GM12878 (cell line): ENCODE measurements at regions not wholly inside any gene's neighbourhood (a gene's known extent, or its start where the extent isn't known, plus 50 kb on each side); places are given as distances from the start of the nearest gene placed in this dataset.

Source experiments
- KLF5 ChIP-seq: fragments of 450-650 bp; IDR thresholded peaks from 2 replicates; pipeline ENCODE4 v1.6.1; 2014; ENCODE audit warnings: mild to moderate bottlenecking; ENCODE audit not compliant: partially characterized antibody
- SIN3A ChIP-seq: IDR thresholded peaks from 2 replicates; pipeline ENCODE4 v1.6.1; 2012; ENCODE audit warnings: low read depth, low read length, improper control_type of control experiment
- ZNF274 ChIP-seq: IDR thresholded peaks from one replicate; pipeline ENCODE4 v1.8.0; 2011; ENCODE audit not compliant: insufficient read length, insufficient read depth
- TF ChIP-seq, protein P1 (sequence below), 3 experiments: IDR thresholded peaks in 2 of 3; conservative IDR thresholded peaks in 1 of 3; 2 replicates each; pipeline ENCODE4 v1.5.1; 2011; ENCODE audit warnings: low read depth in 3 of 3, low read length in 3 of 3, mild to moderate bottlenecking in 3 of 3, control low read depth in 2 of 3, moderate library complexity in 2 of 3, inconsistent platforms in 1 of 3, mixed read lengths in 1 of 3; ENCODE audit not compliant: control insufficient read depth in 2 of 3, insufficient read depth in 1 of 3; ENCODE audit errors: extremely low read depth in 1 of 3

DNA sequence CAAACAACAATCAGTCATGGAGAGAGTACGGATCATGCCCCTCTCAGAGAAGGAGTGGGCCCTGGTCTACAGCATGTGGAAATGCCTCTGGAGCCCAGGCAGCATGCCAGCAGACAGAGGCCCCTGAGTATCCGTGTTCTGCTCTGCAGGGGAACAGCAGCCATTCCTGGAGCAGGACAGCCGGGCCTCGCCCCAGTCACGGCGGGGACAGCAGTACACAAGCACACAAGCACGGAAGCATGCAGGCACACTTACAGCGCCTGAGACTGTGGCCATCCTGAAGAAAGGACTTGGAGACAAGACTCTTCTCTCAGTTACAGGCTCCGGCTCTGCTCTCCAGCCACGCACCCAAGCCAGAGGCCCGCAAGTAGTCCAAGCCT, 102.6 kb upstream of the ALDH1B1 start:
- TF ChIP-seq, protein P1, sequence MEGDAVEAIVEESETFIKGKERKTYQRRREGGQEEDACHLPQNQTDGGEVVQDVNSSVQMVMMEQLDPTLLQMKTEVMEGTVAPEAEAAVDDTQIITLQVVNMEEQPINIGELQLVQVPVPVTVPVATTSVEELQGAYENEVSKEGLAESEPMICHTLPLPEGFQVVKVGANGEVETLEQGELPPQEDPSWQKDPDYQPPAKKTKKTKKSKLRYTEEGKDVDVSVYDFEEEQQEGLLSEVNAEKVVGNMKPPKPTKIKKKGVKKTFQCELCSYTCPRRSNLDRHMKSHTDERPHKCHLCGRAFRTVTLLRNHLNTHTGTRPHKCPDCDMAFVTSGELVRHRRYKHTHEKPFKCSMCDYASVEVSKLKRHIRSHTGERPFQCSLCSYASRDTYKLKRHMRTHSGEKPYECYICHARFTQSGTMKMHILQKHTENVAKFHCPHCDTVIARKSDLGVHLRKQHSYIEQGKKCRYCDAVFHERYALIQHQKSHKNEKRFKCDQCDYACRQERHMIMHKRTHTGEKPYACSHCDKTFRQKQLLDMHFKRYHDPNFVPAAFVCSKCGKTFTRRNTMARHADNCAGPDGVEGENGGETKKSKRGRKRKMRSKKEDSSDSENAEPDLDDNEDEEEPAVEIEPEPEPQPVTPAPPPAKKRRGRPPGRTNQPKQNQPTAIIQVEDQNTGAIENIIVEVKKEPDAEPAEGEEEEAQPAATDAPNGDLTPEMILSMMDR (IDR thresholded peaks at IDR 0.05 in 2 of 3, conservative IDR thresholded peaks at IDR 0.05 in 1 of 3; ENCODE audit: control insufficient read depth in 2 of 3, extremely low read depth in 1 of 3, insufficient read depth in 1 of 3, low read depth in 3 of 3, low read length in 3 of 3) = no peak
- TF ChIP-seq ZNF274 (no peak), SIN3A (no peak), KLF5 (no peak)
